ENCODE measurements at regions not wholly inside any gene's neighbourhood (a gene's known extent, or its start where the extent isn't known, plus 50 kb on each side); places are given as distances from the start of the nearest gene placed in this dataset.

- H3K4me3 ChIP-seq, result no peak overlapping the region
- TF ChIP-seq POLR2A (IDR thresholded peaks at IDR 0.05), result no peak
- TF ChIP-seq, protein P1, sequence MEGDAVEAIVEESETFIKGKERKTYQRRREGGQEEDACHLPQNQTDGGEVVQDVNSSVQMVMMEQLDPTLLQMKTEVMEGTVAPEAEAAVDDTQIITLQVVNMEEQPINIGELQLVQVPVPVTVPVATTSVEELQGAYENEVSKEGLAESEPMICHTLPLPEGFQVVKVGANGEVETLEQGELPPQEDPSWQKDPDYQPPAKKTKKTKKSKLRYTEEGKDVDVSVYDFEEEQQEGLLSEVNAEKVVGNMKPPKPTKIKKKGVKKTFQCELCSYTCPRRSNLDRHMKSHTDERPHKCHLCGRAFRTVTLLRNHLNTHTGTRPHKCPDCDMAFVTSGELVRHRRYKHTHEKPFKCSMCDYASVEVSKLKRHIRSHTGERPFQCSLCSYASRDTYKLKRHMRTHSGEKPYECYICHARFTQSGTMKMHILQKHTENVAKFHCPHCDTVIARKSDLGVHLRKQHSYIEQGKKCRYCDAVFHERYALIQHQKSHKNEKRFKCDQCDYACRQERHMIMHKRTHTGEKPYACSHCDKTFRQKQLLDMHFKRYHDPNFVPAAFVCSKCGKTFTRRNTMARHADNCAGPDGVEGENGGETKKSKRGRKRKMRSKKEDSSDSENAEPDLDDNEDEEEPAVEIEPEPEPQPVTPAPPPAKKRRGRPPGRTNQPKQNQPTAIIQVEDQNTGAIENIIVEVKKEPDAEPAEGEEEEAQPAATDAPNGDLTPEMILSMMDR (IDR thresholded peaks at IDR 0.05), result no peak
- H3K27me3 ChIP-seq, result no peaks in the 10 kb centered on the region
- no peak for DNase-seq
- no peak overlapping the region for H3K27ac ChIP-seq
- no peaks in the 10 kb centered on the region for H3K4me1 ChIP-seq
- H3K9me3 ChIP-seq, result no peaks in the 10 kb centered on the region
- intact Hi-C loops (cut with DNase I; ENCODE audit: low total_unique reads), result no loop called here
- H3K36me3 ChIP-seq, result no peaks in the 10 kb centered on the region
These were observed 69.7 kb upstream of the APC start for GRCh38 chr5:112668016-112668415.

GRCh38 chr5:112668911-112669310, 68.8 kb upstream of the APC start:
- H3K9me3 ChIP-seq, result no peaks in the 10 kb centered on the region
- no peak for TF ChIP-seq POLR2A (IDR thresholded peaks at IDR 0.05)
- TF ChIP-seq, protein P1 (IDR thresholded peaks at IDR 0.05), result no peak
- no peak for DNase-seq
- no peak overlapping the region for H3K27ac ChIP-seq
- no peaks in the 10 kb centered on the region for H3K36me3 ChIP-seq
- no peaks in the 10 kb centered on the region for H3K4me1 ChIP-seq
- H3K27me3 ChIP-seq, result no peaks in the 10 kb centered on the region
- intact Hi-C loops (cut with DNase I; ENCODE audit: low total_unique reads), result no loop called here
- H3K4me3 ChIP-seq, result no peak overlapping the region

DNA sequence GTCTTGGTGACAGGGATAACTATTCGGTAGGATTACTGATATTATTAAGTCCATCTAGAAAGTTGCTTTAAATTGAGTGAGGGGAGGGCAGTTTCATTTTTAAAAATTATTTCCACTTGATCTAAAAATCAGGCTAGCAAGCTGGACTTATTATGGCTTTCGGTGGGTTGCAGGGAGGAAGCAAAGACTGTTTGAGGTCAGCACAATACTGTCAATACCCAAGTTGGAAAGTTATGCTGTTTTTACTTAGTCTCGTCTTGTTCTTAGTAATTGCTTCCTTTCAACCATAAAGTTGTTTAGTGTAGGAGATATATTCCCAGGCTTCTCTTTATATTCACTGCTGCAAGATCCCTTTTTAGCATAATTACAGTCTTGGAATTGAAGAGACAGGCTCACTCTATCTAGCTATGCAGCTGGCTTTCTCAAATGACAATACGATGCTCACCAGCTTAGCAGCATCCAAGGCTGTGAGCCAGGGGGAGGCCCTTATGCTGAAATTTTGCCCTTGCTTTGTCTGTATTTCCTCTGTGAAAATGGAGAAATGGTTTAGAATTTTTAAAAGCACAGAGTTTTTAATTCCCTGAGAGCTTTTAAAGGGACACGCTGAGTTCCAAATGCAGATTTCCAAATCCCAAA, 68.2 kb upstream of the APC start:
- TF ChIP-seq POLR2A (IDR thresholded peaks at IDR 0.05), result no peak
- TF ChIP-seq, protein P1 (IDR thresholded peaks at IDR 0.05), result no peak
- intact Hi-C loops (cut with DNase I; ENCODE audit: low total_unique reads), result no loop called here
- Histone ChIP-seq H3K27me3 (no peaks in the 10 kb centered on the region), H3K9me3 (no peaks in the 10 kb centered on the region), H3K4me3 (no peak overlapping the region), H3K4me1 (no peaks in the 10 kb centered on the region), H3K36me3 (no peaks in the 10 kb centered on the region), H3K27ac (no peak overlapping the region)
- DNase-seq, result no peak

DNA sequence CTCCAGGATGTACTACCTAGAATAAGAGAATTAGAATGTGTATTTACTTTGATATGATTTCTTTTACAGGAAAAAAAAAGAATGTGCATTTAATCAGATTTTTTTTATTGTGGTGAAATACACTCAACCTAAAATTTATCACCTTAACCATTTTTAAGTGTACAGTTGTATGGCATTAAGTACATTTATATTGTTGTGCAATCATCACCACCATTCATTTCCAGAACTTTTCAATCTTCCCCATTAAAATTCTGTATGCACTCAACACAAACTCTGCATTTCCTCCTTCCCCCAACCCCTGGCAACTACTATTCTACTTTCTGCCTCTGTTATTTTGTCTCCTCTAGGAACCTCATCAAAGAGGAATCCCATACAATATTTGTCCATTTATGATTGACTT, 66.0 kb upstream of the APC start:
- H3K36me3 ChIP-seq, result no peaks in the 10 kb centered on the region
- no peak overlapping the region for H3K4me3 ChIP-seq
- H3K9me3 ChIP-seq, result no peaks in the 10 kb centered on the region
- intact Hi-C loops (cut with DNase I; ENCODE audit: low total_unique reads), result no loop called here
- H3K4me1 ChIP-seq, result no peaks in the 10 kb centered on the region
- H3K27me3 ChIP-seq, result no peaks in the 10 kb centered on the region
- DNase-seq, result no peak
- TF ChIP-seq POLR2A (IDR thresholded peaks at IDR 0.05), result no peak
- TF ChIP-seq, protein P1 (IDR thresholded peaks at IDR 0.05), result no peak
- H3K27ac ChIP-seq, result no peak overlapping the region

GRCh38 chr5:112681481-112681908, 56.2 kb upstream of the APC start:
- Histone ChIP-seq H3K27ac (no peak overlapping the region), H3K9me3 (no peaks in the 10 kb centered on the region), H3K36me3 (no peaks in the 10 kb centered on the region), H3K4me1 (no peaks in the 10 kb centered on the region), H3K4me3 (no peak overlapping the region), H3K27me3 (no peaks in the 10 kb centered on the region)
- no peak for DNase-seq
- intact Hi-C loops (cut with DNase I; ENCODE audit: low total_unique reads), result no loop called here
- no peak for TF ChIP-seq POLR2A (IDR thresholded peaks at IDR 0.05)
- TF ChIP-seq, protein P1 (IDR thresholded peaks at IDR 0.05), result no peak
